IPS DF 4.7 (cell line): ENCODE measurements at regions not wholly inside any gene's neighbourhood (a gene's known extent, or its start where the extent isn't known, plus 50 kb on each side); places are given as distances from the start of the nearest gene placed in this dataset.
"Not testable (repeated sequence)": the region's sequence is repeated elsewhere in the genome, so short reads cannot be mapped to it uniquely, and the experiment has no call there.

Source experiments
- DNase-seq: peaks from one replicate; pipeline ENCODE4 v3.0.0-alpha.2; 2013; ENCODE audit warnings: low spot score; ENCODE audit errors: extremely low read depth

- not testable (repeated sequence) for DNase-seq
These were observed 242.5 kb downstream of the CYLC2 start for GRCh38 chr9:103237571-103238109.

- no peak for DNase-seq
These were observed 246.9 kb downstream of the CYLC2 start for GRCh38 chr9:103242025-103242424.

- DNase-seq: no peak
These were observed 247.4 kb downstream of the CYLC2 start for GRCh38 chr9:103242486-103242885.

- DNase-seq: no peak
These were observed 248.4 kb downstream of the CYLC2 start for GRCh38 chr9:103243553-103243952.

- DNase-seq: no peak
These were observed 250.2 kb downstream of the CYLC2 start for GRCh38 chr9:103245369-103245768.

GRCh38 chr9:103261951-103262350, 266.8 kb downstream of the CYLC2 start:
- no peak for DNase-seq

GRCh38 chr9:103266064-103266463, 270.9 kb downstream of the CYLC2 start:
- no peak for DNase-seq

- DNase-seq: no peak
These were observed 282.1 kb downstream of the CYLC2 start for GRCh38 chr9:103277240-103277639.

- no peak for DNase-seq
These were observed 286.0 kb downstream of the CYLC2 start for GRCh38 chr9:103281126-103281525.

- DNase-seq: no peak
These were observed 292.2 kb downstream of the CYLC2 start for GRCh38 chr9:103287361-103287760.

GRCh38 chr9:103296189-103296588, 301.1 kb downstream of the CYLC2 start:
- no peak for DNase-seq

GRCh38 chr9:103301051-103301450, 305.9 kb downstream of the CYLC2 start:
- DNase-seq: no peak

- no peak for DNase-seq
These were observed 309.7 kb downstream of the CYLC2 start for GRCh38 chr9:103304797-103305196.

GRCh38 chr9:103319979-103320378, 324.8 kb downstream of the CYLC2 start:
- DNase-seq: no peak

GRCh38 chr9:103323699-103324098, 328.6 kb downstream of the CYLC2 start:
- DNase-seq: no peak

GRCh38 chr9:103335461-103335860, 340.3 kb downstream of the CYLC2 start:
- no peak for DNase-seq

GRCh38 chr9:103355000-103355399, 359.9 kb downstream of the CYLC2 start:
- DNase-seq: no peak

- not testable (repeated sequence) for DNase-seq
These were observed 362.8 kb downstream of the CYLC2 start for GRCh38 chr9:103357980-103358379.

- no peak for DNase-seq
These were observed 366.8 kb downstream of the CYLC2 start for GRCh38 chr9:103361906-103362305.

- DNase-seq: no peak
These were observed 367.9 kb downstream of the CYLC2 start for GRCh38 chr9:103362986-103363385.

- no peak for DNase-seq
These were observed 369.6 kb downstream of the CYLC2 start for GRCh38 chr9:103364753-103365152.

- no peak for DNase-seq
These were observed 376.0 kb downstream of the CYLC2 start for GRCh38 chr9:103371152-103371551.

- DNase-seq: no peak
These were observed 377.7 kb downstream of the CYLC2 start for GRCh38 chr9:103372828-103373227.

- no peak for DNase-seq
These were observed 382.5 kb downstream of the CYLC2 start for GRCh38 chr9:103377667-103378066.
